CD14-positive monocyte (primary cell): ENCODE measurements at regions not wholly inside any gene's neighbourhood (a gene's known extent, or its start where the extent isn't known, plus 50 kb on each side); places are given as distances from the start of the nearest gene placed in this dataset.

Experiments
- DNase-seq, 3 donors: peaks; one replicate each; pipeline ENCODE4 v3.0.0-alpha.2; 2011 to 2022
- H2AFZ ChIP-seq: 2 replicates; pipeline ENCODE4 v1.6.0; 2012; ENCODE audit warnings: mild to moderate bottlenecking, low read depth, low read length, inconsistent platforms; ENCODE audit not compliant: insufficient read depth, poor library complexity, severe bottlenecking
- H3K27ac ChIP-seq, 2 donors: 1 replicate in 1 of 2; 2 replicates in 1 of 2; pipeline ENCODE4 v1.5.1; 2012 to 2013; ENCODE audit warnings: low read length in 2 of 2, control low read depth in 1 of 2, inconsistent platforms in 1 of 2, low read depth in 1 of 2, mild to moderate bottlenecking in 1 of 2
- H3K27me3 ChIP-seq, 2 donors: one replicate each; pipeline versions ENCODE4 v1.6.0 to v1.6.1; 2011 to 2013; ENCODE audit warnings: low read length in 2 of 2; ENCODE audit not compliant: control insufficient read depth in 2 of 2, insufficient read depth in 2 of 2
- H3K36me3 ChIP-seq, 2 donors: replicated peaks in 1 of 2; 1 replicate in 1 of 2; 2 replicates in 1 of 2; pipeline versions ENCODE4 v1.5.1 to v1.6.1; 2012 to 2013; ENCODE audit warnings: low read length in 2 of 2, control low read depth in 1 of 2, inconsistent platforms in 1 of 2, mild to moderate bottlenecking in 1 of 2; ENCODE audit not compliant: insufficient read depth in 2 of 2, control insufficient read depth in 1 of 2
- H3K4me1 ChIP-seq, 2 donors: 1 replicate in 1 of 2; 2 replicates in 1 of 2; pipeline versions ENCODE4 v1.5.1 to v1.6.1; 2012 to 2013; ENCODE audit warnings: low read length in 2 of 2, control low read depth in 1 of 2, inconsistent platforms in 1 of 2, mild to moderate bottlenecking in 1 of 2, moderate library complexity in 1 of 2; ENCODE audit not compliant: insufficient read depth in 2 of 2, control insufficient read depth in 1 of 2
- H3K4me2 ChIP-seq: replicated peaks from 2 replicates; pipeline ENCODE3; 2012; ENCODE audit warnings: low read length, moderate library complexity, mild to moderate bottlenecking; ENCODE audit not compliant: poor library complexity, severe bottlenecking; ENCODE audit errors: extremely low read depth
- H3K4me3 ChIP-seq, 3 experiments: fragments of 200-600 bp in 1 of 3; sonication (generic) in 1 of 3; replicated peaks in 1 of 3; 1 replicate in 2 of 3; 2 replicates in 1 of 3; pipeline ENCODE4 v1.5.1; 2011 to 2013; ENCODE audit warnings: low read length in 3 of 3, mild to moderate bottlenecking in 3 of 3, control low read depth in 2 of 3, low read depth in 2 of 3, inconsistent platforms in 1 of 3, moderate library complexity in 1 of 3
- H3K79me2 ChIP-seq: 2 replicates; pipeline ENCODE4 v1.6.0; 2012; ENCODE audit warnings: mild to moderate bottlenecking, control low read depth, inconsistent platforms, low read length, moderate library complexity; ENCODE audit not compliant: insufficient read depth
- H3K9ac ChIP-seq: 2 replicates; pipeline ENCODE4 v1.6.0; 2017; ENCODE audit warnings: low read length, mild to moderate bottlenecking; ENCODE audit not compliant: insufficient read depth, poor library complexity, severe bottlenecking
- H3K9me3 ChIP-seq, 2 donors: replicated peaks in 1 of 2; 1 replicate in 1 of 2; 2 replicates in 1 of 2; pipeline versions ENCODE4 v1.5.1 to v1.6.1; 2012 to 2013; ENCODE audit warnings: low read length in 2 of 2, control low read depth in 1 of 2; ENCODE audit not compliant: control insufficient read depth in 1 of 2, insufficient read depth in 1 of 2
- H4K20me1 ChIP-seq: 2 replicates; pipeline ENCODE4 v1.6.0; 2012; ENCODE audit warnings: mild to moderate bottlenecking, low read length, control low read depth, moderate library complexity; ENCODE audit not compliant: insufficient read depth
- H3K27ac Mint-ChIP-seq, 7 donors: one replicate each; pipeline ENCODE4 v1.8.0; 2020; ENCODE audit warnings: mild to moderate bottlenecking in 7 of 7, mixed read lengths in 7 of 7, moderate library complexity in 6 of 7, inconsistent platforms in 2 of 7
- H3K27me3 Mint-ChIP-seq, 3 donors: one replicate each; pipeline ENCODE4 v1.8.0; 2021 to 2022; ENCODE audit warnings: low read depth in 3 of 3, mild to moderate bottlenecking in 3 of 3, mixed read lengths in 3 of 3, moderate library complexity in 3 of 3, inconsistent platforms in 1 of 3
- H3K36me3 Mint-ChIP-seq, 2 donors: one replicate each; pipeline ENCODE4 v1.8.0; 2020; ENCODE audit warnings: mixed read lengths in 2 of 2, inconsistent platforms in 1 of 2, mild to moderate bottlenecking in 1 of 2
- H3K4me1 Mint-ChIP-seq: one replicate; pipeline ENCODE4 v1.8.0; 2020; ENCODE audit warnings: mild to moderate bottlenecking, mixed read lengths
- H3K4me3 Mint-ChIP-seq, 2 donors: one replicate each; pipeline ENCODE4 v1.8.0; 2020; ENCODE audit warnings: mild to moderate bottlenecking in 2 of 2, mixed read lengths in 2 of 2, moderate library complexity in 1 of 2
- H3K9me3 Mint-ChIP-seq, 7 donors: one replicate each; pipeline ENCODE4 v1.8.0; 2020 to 2022; ENCODE audit warnings: mixed read lengths in 7 of 7, mild to moderate bottlenecking in 6 of 7, moderate library complexity in 6 of 7, inconsistent platforms in 2 of 7
- CTCF ChIP-seq: fragments of 200-600 bp; IDR thresholded peaks from one replicate; pipeline ENCODE4 v1.8.0; 2022; ENCODE audit warnings: antibody characterized with exemption, mild to moderate bottlenecking
- WGBS: methylation state at CpG from one replicate; pipeline ENCODE4 v1.1.5; 2013; ENCODE audit warnings: missing lambda C conversion rate; ENCODE audit not compliant: insufficient coverage; 5-methylcytosine and 5-hydroxymethylcytosine counted together
- intact Hi-C, 2 donors: fragments of 100-400 bp; cut with micrococcal nuclease; formaldehyde crosslinking; loops; one replicate each; pipeline versions ENCODE4 v1.15.0 to v1.15.1; 2023

GRCh38 chrX:149060921-149061320 lies 444.2 kb downstream of the IDS start:
- Histone ChIP-seq H4K20me1 (no peaks in the 10 kb centered on the region), H3K4me2 (no peak overlapping the region), H3K9me3 (no peaks in the 10 kb centered on the region), H3K4me1 (peaks cover 0 to 5% of the 10 kb centered on the region in 2 donors), H3K27ac (no peak overlapping the region), H3K4me3 (no peak overlapping the region), H3K27me3 (no peaks in the 10 kb centered on the region), H3K9ac (no peak overlapping the region), H3K36me3 (no peaks in the 10 kb centered on the region), H2AFZ (no peak overlapping the region), H3K79me2 (no peaks in the 10 kb centered on the region)
- H3K4me3 Mint-ChIP-seq: no peak overlapping the region
- no peaks in the 10 kb centered on the region for H3K36me3 Mint-ChIP-seq
- 100% methylated on average over 1 of the region's 2 CpGs for whole genome bisulfite sequencing
- no peak for TF ChIP-seq CTCF
- H3K4me1 Mint-ChIP-seq: peaks cover 9% of the 10 kb centered on the region
- H3K27ac Mint-ChIP-seq: no peak overlapping the region
- peaks cover 0 to 5% (median 2%) of the 10 kb centered on the region in 7 donors for H3K9me3 Mint-ChIP-seq
- intact Hi-C loops: no loop called here
- DNase-seq: no peak
- H3K27me3 Mint-ChIP-seq: no peaks in the 10 kb centered on the region
